Natural killer cell (primary cell): ENCODE measurements at regions not wholly inside any gene's neighbourhood (a gene's known extent, or its start where the extent isn't known, plus 50 kb on each side); places are given as distances from the start of the nearest gene placed in this dataset.

Experiments
- ATAC-seq, 3 donors: fragments of 150-1000 bp in 2 of 3; fragments of 200-7000 bp in 1 of 3; cut with Tn5 transposase; 1 replicate in 1 of 3; 2 replicates in 2 of 3; pipeline ENCODE4 v1.10.0; 2021; ENCODE audit warnings: mild to moderate bottlenecking in 2 of 3, moderate library complexity in 2 of 3
- DNase-seq, 2 donors: peaks; one replicate each; pipeline versions ENCODE4 v3.0.0 to v3.0.0-alpha.2; 2013 to 2021; ENCODE audit warnings: mixed read lengths in 1 of 2
- H3K27ac ChIP-seq: one replicate; pipeline ENCODE4 v1.5.1; 2013; ENCODE audit warnings: mild to moderate bottlenecking, low read length
- H3K27me3 ChIP-seq: one replicate; pipeline ENCODE4 v1.6.1; 2013; ENCODE audit warnings: low read length; ENCODE audit not compliant: control insufficient read depth, insufficient read depth
- H3K36me3 ChIP-seq: one replicate; pipeline ENCODE4 v1.6.1; 2013; ENCODE audit warnings: low read length; ENCODE audit not compliant: control insufficient read depth, insufficient read depth
- H3K4me1 ChIP-seq: one replicate; pipeline ENCODE4 v1.6.1; 2013; ENCODE audit warnings: low read length; ENCODE audit not compliant: control insufficient read depth, insufficient read depth
- H3K4me3 ChIP-seq: one replicate; pipeline ENCODE4 v1.5.1; 2013; ENCODE audit warnings: low read length
- H3K9me3 ChIP-seq: one replicate; pipeline ENCODE4 v1.6.1; 2013; ENCODE audit warnings: low read length; ENCODE audit not compliant: control insufficient read depth, insufficient read depth
- H3K27ac Mint-ChIP-seq, 2 donors: one replicate each; pipeline ENCODE4 v1.8.0; 2022; ENCODE audit warnings: mild to moderate bottlenecking in 2 of 2, mixed read lengths in 2 of 2, moderate library complexity in 1 of 2
- H3K27me3 Mint-ChIP-seq, 2 donors: one replicate each; pipeline ENCODE4 v1.8.0; 2022; ENCODE audit warnings: low read depth in 2 of 2, mixed read lengths in 2 of 2
- H3K36me3 Mint-ChIP-seq: one replicate; pipeline ENCODE4 v1.8.0; 2022; ENCODE audit warnings: mixed read lengths
- H3K4me1 Mint-ChIP-seq, 2 donors: one replicate each; pipeline ENCODE4 v1.8.0; 2022; ENCODE audit warnings: mixed read lengths in 2 of 2
- H3K4me3 Mint-ChIP-seq: one replicate; pipeline ENCODE4 v1.8.0; 2022; ENCODE audit warnings: mild to moderate bottlenecking, moderate library complexity, mixed read lengths
- H3K9me3 Mint-ChIP-seq, 2 donors: one replicate each; pipeline ENCODE4 v1.8.0; 2022; ENCODE audit warnings: mixed read lengths in 2 of 2
- WGBS: methylation state at CpG from one replicate; pipeline ENCODE4 v1.1.7; 2013; ENCODE audit warnings: missing lambda C conversion rate; ENCODE audit not compliant: insufficient coverage; 5-methylcytosine and 5-hydroxymethylcytosine counted together
- intact Hi-C: fragments of 100-400 bp; cut with micrococcal nuclease; formaldehyde crosslinking; loops from one replicate; pipeline ENCODE4 v1.14.2; 2022
- TF ChIP-seq, protein P1 (sequence below): fragments of 200-600 bp; IDR thresholded peaks from one replicate; pipeline ENCODE4 v1.8.0; 2022; ENCODE audit warnings: antibody characterized with exemption

GRCh38 chr20:47944682-47945081 lies 159.4 kb upstream of the SULF2 start:
- WGBS: 73% methylated on average over 5 of the region's 6 CpGs
- no peak overlapping the region for H3K27ac Mint-ChIP-seq
- H3K36me3 Mint-ChIP-seq: no peaks in the 10 kb centered on the region
- DNase-seq (no peak), ATAC-seq (no peak)
- H3K4me3 Mint-ChIP-seq: no peak overlapping the region
- H3K4me1 Mint-ChIP-seq: no peaks in the 10 kb centered on the region
- no peak overlapping the region for H3K4me3 ChIP-seq
- peaks cover 3 to 7% of the 10 kb centered on the region in 2 donors for H3K27me3 Mint-ChIP-seq
- intact Hi-C loops: no loop called here
- no peaks in the 10 kb centered on the region for H3K9me3 ChIP-seq
- TF ChIP-seq, protein P1, sequence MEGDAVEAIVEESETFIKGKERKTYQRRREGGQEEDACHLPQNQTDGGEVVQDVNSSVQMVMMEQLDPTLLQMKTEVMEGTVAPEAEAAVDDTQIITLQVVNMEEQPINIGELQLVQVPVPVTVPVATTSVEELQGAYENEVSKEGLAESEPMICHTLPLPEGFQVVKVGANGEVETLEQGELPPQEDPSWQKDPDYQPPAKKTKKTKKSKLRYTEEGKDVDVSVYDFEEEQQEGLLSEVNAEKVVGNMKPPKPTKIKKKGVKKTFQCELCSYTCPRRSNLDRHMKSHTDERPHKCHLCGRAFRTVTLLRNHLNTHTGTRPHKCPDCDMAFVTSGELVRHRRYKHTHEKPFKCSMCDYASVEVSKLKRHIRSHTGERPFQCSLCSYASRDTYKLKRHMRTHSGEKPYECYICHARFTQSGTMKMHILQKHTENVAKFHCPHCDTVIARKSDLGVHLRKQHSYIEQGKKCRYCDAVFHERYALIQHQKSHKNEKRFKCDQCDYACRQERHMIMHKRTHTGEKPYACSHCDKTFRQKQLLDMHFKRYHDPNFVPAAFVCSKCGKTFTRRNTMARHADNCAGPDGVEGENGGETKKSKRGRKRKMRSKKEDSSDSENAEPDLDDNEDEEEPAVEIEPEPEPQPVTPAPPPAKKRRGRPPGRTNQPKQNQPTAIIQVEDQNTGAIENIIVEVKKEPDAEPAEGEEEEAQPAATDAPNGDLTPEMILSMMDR: no peak
- no peaks in the 10 kb centered on the region for H3K36me3 ChIP-seq
- no peaks in the 10 kb centered on the region for H3K4me1 ChIP-seq
- no peaks in the 10 kb centered on the region for H3K9me3 Mint-ChIP-seq
- H3K27ac ChIP-seq: no peak overlapping the region
- H3K27me3 ChIP-seq: no peaks in the 10 kb centered on the region

GRCh38 chr20:47941869-47942268 lies 156.6 kb upstream of the SULF2 start:
- DNase-seq (no peak), ATAC-seq (no peak)
- no peak overlapping the region for H3K4me3 ChIP-seq
- peaks cover 5 to 13% of the 10 kb centered on the region in 2 donors for H3K27me3 Mint-ChIP-seq
- H3K4me1 Mint-ChIP-seq: no peaks in the 10 kb centered on the region
- H3K27ac Mint-ChIP-seq: no peak overlapping the region
- WGBS: 99% methylated on average over 2 of the region's 2 CpGs
- no peaks in the 10 kb centered on the region for H3K9me3 ChIP-seq
- intact Hi-C loops: no loop called here
- TF ChIP-seq, protein P1: no peak
- H3K9me3 Mint-ChIP-seq: no peaks in the 10 kb centered on the region
- H3K4me3 Mint-ChIP-seq: no peak overlapping the region
- no peaks in the 10 kb centered on the region for H3K4me1 ChIP-seq
- no peaks in the 10 kb centered on the region for H3K27me3 ChIP-seq
- no peaks in the 10 kb centered on the region for H3K36me3 Mint-ChIP-seq
- H3K36me3 ChIP-seq: no peaks in the 10 kb centered on the region
- no peak overlapping the region for H3K27ac ChIP-seq

GRCh38 chr20:47940101-47940813 lies 155.0 kb upstream of the SULF2 start:
- no peak for ATAC-seq
- DNase-seq: no peak
- no peaks in the 10 kb centered on the region for H3K36me3 ChIP-seq
- WGBS: 87% methylated on average over 8 of the region's 8 CpGs
- no peak overlapping the region for H3K27ac ChIP-seq
- Mint-ChIP-seq H3K27ac (no peak overlapping the region), H3K4me3 (no peak overlapping the region), H3K27me3 (peaks cover 4 to 24% of the 10 kb centered on the region in 2 donors), H3K9me3 (no peaks in the 10 kb centered on the region), H3K4me1 (no peaks in the 10 kb centered on the region), H3K36me3 (no peaks in the 10 kb centered on the region)
- intact Hi-C loops: no loop called here
- TF ChIP-seq, protein P1: no peak
- no peaks in the 10 kb centered on the region for H3K4me1 ChIP-seq
- H3K27me3 ChIP-seq: no peaks in the 10 kb centered on the region
- H3K9me3 ChIP-seq: no peaks in the 10 kb centered on the region
- H3K4me3 ChIP-seq: no peak overlapping the region

DNA sequence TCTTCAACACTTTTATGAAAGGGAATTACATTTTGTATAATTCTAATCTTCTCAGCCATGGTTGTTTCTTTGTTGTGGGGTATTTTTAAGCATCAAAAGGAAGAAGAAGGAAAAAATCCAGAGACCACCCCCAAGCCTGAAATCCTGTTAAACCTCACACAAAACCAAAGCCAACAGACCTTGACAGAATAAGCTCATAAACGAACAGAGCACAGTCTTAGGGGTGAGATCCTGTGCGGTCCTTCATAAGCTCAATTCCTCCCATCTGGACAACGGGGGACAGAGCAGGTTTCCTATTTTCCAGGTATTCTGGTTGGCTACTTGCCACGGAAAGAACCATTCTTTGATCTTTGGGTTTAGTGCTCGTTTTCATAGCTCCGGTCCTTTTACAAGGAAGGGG lies 151.3 kb upstream of the SULF2 start:
- intact Hi-C loops: no loop called here
- H3K4me1 ChIP-seq: no peaks in the 10 kb centered on the region
- no peaks in the 10 kb centered on the region for H3K27me3 ChIP-seq
- Mint-ChIP-seq H3K36me3 (no peaks in the 10 kb centered on the region), H3K4me1 (no peaks in the 10 kb centered on the region), H3K4me3 (no peak overlapping the region), H3K27ac (no peak overlapping the region), H3K27me3 (peaks cover 10 to 44% of the 10 kb centered on the region in 2 donors), H3K9me3 (no peaks in the 10 kb centered on the region)
- H3K36me3 ChIP-seq: no peaks in the 10 kb centered on the region
- 72% methylated on average over 6 of the region's 6 CpGs for WGBS
- ATAC-seq: no peak
- no peaks in the 10 kb centered on the region for H3K9me3 ChIP-seq
- H3K27ac ChIP-seq: no peak overlapping the region
- H3K4me3 ChIP-seq: no peak overlapping the region
- TF ChIP-seq, protein P1: no peak
- no peak for DNase-seq
